HL-60 (cell line): ENCODE measurements at regions not wholly inside any gene's neighbourhood (a gene's known extent, or its start where the extent isn't known, plus 50 kb on each side); places are given as distances from the start of the nearest gene placed in this dataset.

Experiments used
- DNase-seq, 2 experiments: peaks; one replicate each; pipeline ENCODE4 v3.0.0-alpha.2; 2010 to 2020; ENCODE audit warnings: low read depth in 1 of 2, low spot score in 1 of 2
- H3K27ac ChIP-seq: fragments of 250-450 bp; sonication (Bioruptor Pico); replicated peaks from 2 replicates; pipeline ENCODE4 v1.5.1; 2020; ENCODE audit warnings: mild to moderate bottlenecking, moderate library complexity
- H3K27me3 ChIP-seq: fragments of 250-450 bp; sonication (Bioruptor Pico); 2 replicates; pipeline ENCODE4 v1.5.1; 2021; ENCODE audit warnings: mild to moderate bottlenecking, moderate library complexity; ENCODE audit not compliant: insufficient read depth, poor library complexity, severe bottlenecking
- H3K4me3 ChIP-seq: replicated peaks from 2 replicates; pipeline ENCODE4 v1.5.1; 2011; ENCODE audit warnings: mild to moderate bottlenecking, control low read depth, low read length; ENCODE audit not compliant: insufficient read depth
- GABPA ChIP-seq: IDR thresholded peaks from 2 replicates; pipeline ENCODE4 v1.6.1; 2012; ENCODE audit warnings: low read depth
- POLR2AphosphoS5 ChIP-seq: IDR thresholded peaks from 2 replicates; pipeline ENCODE4 v1.6.1; 2012; ENCODE audit warnings: low read depth
- SPI1 ChIP-seq: IDR thresholded peaks from 2 replicates; pipeline ENCODE4 v1.6.1; 2012; ENCODE audit warnings: low read depth, mild to moderate bottlenecking, borderline replicate concordance
- TF ChIP-seq, protein P1 (sequence below): IDR thresholded peaks from one replicate; pipeline ENCODE4 v1.5.1; 2011; ENCODE audit warnings: low read length, control low read depth, inconsistent platforms; ENCODE audit not compliant: insufficient read depth
- TF ChIP-seq, protein P2 (sequence below): IDR thresholded peaks from 2 replicates; pipeline ENCODE4 v1.6.1; 2012; ENCODE audit warnings: low read depth; ENCODE audit not compliant: insufficient replicate concordance

DNA sequence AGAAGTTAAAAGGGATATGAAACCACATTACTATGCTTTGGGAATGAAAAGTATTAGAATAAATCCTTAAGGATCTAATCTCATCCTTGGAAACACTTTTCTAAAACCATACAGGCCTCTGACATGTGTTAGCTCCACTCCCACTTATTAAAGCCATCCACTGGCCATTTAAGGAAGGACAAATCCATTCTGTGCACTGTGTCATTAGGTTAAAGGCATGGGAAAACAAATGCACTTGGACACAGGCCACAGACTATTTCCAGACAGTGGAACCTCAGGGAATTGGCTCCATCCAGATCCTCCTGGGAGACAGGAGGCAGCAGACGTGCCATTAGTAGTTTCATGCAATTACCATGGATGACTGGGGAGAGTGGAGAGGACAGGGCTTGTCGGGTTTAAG is 454.9 kb downstream of the ENC1 start:
- H3K27ac ChIP-seq = no peak overlapping the region
- no peak overlapping the region for H3K4me3 ChIP-seq
- no peaks in the 10 kb centered on the region for H3K27me3 ChIP-seq
- no peak for TF ChIP-seq POLR2AphosphoS5
- TF ChIP-seq GABPA = no peak
- no peak for TF ChIP-seq SPI1
- TF ChIP-seq, protein P1, sequence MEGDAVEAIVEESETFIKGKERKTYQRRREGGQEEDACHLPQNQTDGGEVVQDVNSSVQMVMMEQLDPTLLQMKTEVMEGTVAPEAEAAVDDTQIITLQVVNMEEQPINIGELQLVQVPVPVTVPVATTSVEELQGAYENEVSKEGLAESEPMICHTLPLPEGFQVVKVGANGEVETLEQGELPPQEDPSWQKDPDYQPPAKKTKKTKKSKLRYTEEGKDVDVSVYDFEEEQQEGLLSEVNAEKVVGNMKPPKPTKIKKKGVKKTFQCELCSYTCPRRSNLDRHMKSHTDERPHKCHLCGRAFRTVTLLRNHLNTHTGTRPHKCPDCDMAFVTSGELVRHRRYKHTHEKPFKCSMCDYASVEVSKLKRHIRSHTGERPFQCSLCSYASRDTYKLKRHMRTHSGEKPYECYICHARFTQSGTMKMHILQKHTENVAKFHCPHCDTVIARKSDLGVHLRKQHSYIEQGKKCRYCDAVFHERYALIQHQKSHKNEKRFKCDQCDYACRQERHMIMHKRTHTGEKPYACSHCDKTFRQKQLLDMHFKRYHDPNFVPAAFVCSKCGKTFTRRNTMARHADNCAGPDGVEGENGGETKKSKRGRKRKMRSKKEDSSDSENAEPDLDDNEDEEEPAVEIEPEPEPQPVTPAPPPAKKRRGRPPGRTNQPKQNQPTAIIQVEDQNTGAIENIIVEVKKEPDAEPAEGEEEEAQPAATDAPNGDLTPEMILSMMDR = no peak
- TF ChIP-seq, protein P2, sequence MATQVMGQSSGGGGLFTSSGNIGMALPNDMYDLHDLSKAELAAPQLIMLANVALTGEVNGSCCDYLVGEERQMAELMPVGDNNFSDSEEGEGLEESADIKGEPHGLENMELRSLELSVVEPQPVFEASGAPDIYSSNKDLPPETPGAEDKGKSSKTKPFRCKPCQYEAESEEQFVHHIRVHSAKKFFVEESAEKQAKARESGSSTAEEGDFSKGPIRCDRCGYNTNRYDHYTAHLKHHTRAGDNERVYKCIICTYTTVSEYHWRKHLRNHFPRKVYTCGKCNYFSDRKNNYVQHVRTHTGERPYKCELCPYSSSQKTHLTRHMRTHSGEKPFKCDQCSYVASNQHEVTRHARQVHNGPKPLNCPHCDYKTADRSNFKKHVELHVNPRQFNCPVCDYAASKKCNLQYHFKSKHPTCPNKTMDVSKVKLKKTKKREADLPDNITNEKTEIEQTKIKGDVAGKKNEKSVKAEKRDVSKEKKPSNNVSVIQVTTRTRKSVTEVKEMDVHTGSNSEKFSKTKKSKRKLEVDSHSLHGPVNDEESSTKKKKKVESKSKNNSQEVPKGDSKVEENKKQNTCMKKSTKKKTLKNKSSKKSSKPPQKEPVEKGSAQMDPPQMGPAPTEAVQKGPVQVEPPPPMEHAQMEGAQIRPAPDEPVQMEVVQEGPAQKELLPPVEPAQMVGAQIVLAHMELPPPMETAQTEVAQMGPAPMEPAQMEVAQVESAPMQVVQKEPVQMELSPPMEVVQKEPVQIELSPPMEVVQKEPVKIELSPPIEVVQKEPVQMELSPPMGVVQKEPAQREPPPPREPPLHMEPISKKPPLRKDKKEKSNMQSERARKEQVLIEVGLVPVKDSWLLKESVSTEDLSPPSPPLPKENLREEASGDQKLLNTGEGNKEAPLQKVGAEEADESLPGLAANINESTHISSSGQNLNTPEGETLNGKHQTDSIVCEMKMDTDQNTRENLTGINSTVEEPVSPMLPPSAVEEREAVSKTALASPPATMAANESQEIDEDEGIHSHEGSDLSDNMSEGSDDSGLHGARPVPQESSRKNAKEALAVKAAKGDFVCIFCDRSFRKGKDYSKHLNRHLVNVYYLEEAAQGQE = no peak
- DNase-seq = no peak

DNA sequence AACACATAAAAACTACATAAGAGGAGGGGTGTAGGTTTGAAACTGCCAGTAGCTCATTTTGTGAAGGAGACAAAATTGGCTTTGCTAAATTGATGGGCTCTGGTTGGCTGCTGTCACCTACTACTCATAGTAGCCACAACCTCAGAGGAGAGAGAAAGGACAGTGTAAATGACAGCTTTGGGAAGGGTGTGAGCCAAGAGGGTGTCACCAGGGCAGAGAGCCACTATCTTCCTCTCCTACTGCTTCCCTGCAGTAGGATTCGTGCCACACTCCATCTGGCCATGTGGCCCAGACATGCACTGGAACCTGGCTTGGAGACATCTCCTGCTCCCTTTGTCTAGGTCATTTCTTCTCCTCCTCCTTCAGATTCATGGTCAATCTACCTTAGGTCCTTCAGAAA is 455.9 kb downstream of the ENC1 start:
- H3K27ac ChIP-seq = no peak overlapping the region
- H3K4me3 ChIP-seq = no peak overlapping the region
- TF ChIP-seq POLR2AphosphoS5 (no peak), GABPA (no peak), SPI1 (no peak)
- TF ChIP-seq, protein P1 = no peak
- TF ChIP-seq, protein P2 = no peak
- no peaks in the 10 kb centered on the region for H3K27me3 ChIP-seq
- DNase-seq = no peak

DNA sequence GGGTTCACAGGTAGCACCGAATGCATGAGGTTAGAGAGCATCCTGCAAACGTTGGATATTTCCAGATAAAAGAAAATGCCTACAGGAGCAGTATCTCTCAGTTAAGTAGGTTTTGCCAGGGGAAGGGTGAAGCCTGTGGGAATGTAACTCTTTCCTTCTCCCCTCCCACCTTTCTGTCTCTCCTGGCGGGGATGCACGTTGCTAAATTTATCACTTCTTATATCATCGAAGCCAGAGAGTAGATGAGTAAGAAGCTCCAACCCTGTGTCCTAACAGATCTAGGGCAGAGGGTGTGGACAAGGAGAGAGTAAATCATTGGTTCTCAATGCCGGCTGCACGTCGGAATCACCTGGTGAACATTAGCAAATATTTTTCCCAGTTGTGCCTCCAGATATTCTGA is 457.5 kb downstream of the ENC1 start:
- DNase-seq = no peak

More for the DNA sequence above, 457.5 kb downstream of the ENC1 start:
- Histone ChIP-seq H3K27me3 (no peaks in the 10 kb centered on the region), H3K27ac (no peak overlapping the region), H3K4me3 (no peak overlapping the region)
- TF ChIP-seq, protein P2 = no peak
